Activated CD4-positive, alpha-beta T cell treated with anti-CD3 and anti-CD28 coated beads, Interleukin-2, amount 50 U/mL, for 16 hours (primary cell): ENCODE measurements at regions not wholly inside any gene's neighbourhood (a gene's known extent, or its start where the extent isn't known, plus 50 kb on each side); places are given as distances from the start of the nearest gene placed in this dataset.

Experiments used
- DNase-seq: peaks from one replicate; pipeline ENCODE4 v3.0.0-alpha.2; 2020

- no peak for DNase-seq
These were observed 280.8 kb downstream of the FOXA2 start for GRCh38 chr20:22303523-22303922.

GRCh38 chr20:22302039-22302438 lies 282.3 kb downstream of the FOXA2 start:
- no peak for DNase-seq

- DNase-seq, result no peak
These were observed 290.5 kb downstream of the FOXA2 start for GRCh38 chr20:22293886-22294285.

GRCh38 chr20:22289442-22289841 lies 294.9 kb downstream of the FOXA2 start:
- DNase-seq, result no peak

- no peak for DNase-seq
These were observed 295.4 kb downstream of the FOXA2 start for GRCh38 chr20:22288957-22289356.

GRCh38 chr20:22288156-22288555 lies 296.2 kb downstream of the FOXA2 start:
- no peak for DNase-seq

GRCh38 chr20:22285555-22285954 lies 298.8 kb downstream of the FOXA2 start:
- no peak for DNase-seq

GRCh38 chr20:22282696-22283095 lies 301.7 kb downstream of the FOXA2 start:
- DNase-seq, result no peak

GRCh38 chr20:22274330-22274729 lies 310.0 kb downstream of the FOXA2 start:
- no peak for DNase-seq

GRCh38 chr20:22268675-22269074 lies 315.7 kb downstream of the FOXA2 start:
- no peak for DNase-seq

GRCh38 chr20:22264917-22265316 lies 319.5 kb downstream of the FOXA2 start:
- DNase-seq, result no peak

- DNase-seq, result no peak
These were observed 323.9 kb downstream of the FOXA2 start for GRCh38 chr20:22260506-22260905.

- DNase-seq, result no peak
These were observed 326.5 kb downstream of the FOXA2 start for GRCh38 chr20:22257912-22258311.

GRCh38 chr20:22248051-22248667 lies 336.2 kb downstream of the FOXA2 start:
- no peak for DNase-seq

- DNase-seq, result no peak
These were observed 339.2 kb downstream of the FOXA2 start for GRCh38 chr20:22245139-22245538.

GRCh38 chr20:22243067-22243466 lies 341.3 kb downstream of the FOXA2 start:
- no peak for DNase-seq

- no peak for DNase-seq
These were observed 342.8 kb downstream of the FOXA2 start for GRCh38 chr20:22241609-22242008.

- no peak for DNase-seq
These were observed 351.4 kb downstream of the FOXA2 start for GRCh38 chr20:22232923-22233322.

GRCh38 chr20:22232473-22232872 lies 351.9 kb downstream of the FOXA2 start:
- DNase-seq, result no peak

- no peak for DNase-seq
These were observed 357.3 kb downstream of the FOXA2 start for GRCh38 chr20:22226849-22227700.

GRCh38 chr20:22223236-22223635 lies 361.1 kb downstream of the FOXA2 start:
- no peak for DNase-seq

- DNase-seq, result no peak
These were observed 366.5 kb downstream of the FOXA2 start for GRCh38 chr20:22217712-22218352.

- DNase-seq, result no peak
These were observed 367.4 kb downstream of the FOXA2 start for GRCh38 chr20:22216984-22217383.

- DNase-seq, result no peak
These were observed 370.1 kb downstream of the FOXA2 start for GRCh38 chr20:22214296-22214695.
